Mononuclear cell (primary cell): ENCODE measurements at regions not wholly inside any gene's neighbourhood (a gene's known extent, or its start where the extent isn't known, plus 50 kb on each side); places are given as distances from the start of the nearest gene placed in this dataset.

ENCODE experiments used
- H3K27me3 ChIP-seq: 2 replicates; pipeline ENCODE4 v1.6.0; 2011; ENCODE audit warnings: low read length, control low read depth; ENCODE audit not compliant: insufficient read depth
- H3K4me1 ChIP-seq: 2 replicates; pipeline ENCODE4 v1.5.1; 2011; ENCODE audit warnings: mild to moderate bottlenecking, low read length, control low read depth; ENCODE audit not compliant: insufficient read depth
- H3K4me3 ChIP-seq: 2 replicates; pipeline ENCODE4 v1.5.1; 2011; ENCODE audit warnings: mild to moderate bottlenecking, low read length, moderate library complexity
- H3K9me3 ChIP-seq: 2 replicates; pipeline ENCODE4 v1.5.1; 2011; ENCODE audit warnings: low read depth, mild to moderate bottlenecking, control low read depth, low read length

GRCh38 chr15:96750361-96750760, 419.9 kb downstream of the NR2F2 start:
- H3K27me3 ChIP-seq = no peaks in the 10 kb centered on the region
- H3K4me3 ChIP-seq = no peak overlapping the region
- no peaks in the 10 kb centered on the region for H3K9me3 ChIP-seq
- H3K4me1 ChIP-seq = no peaks in the 10 kb centered on the region

GRCh38 chr15:96756146-96756545, 425.6 kb downstream of the NR2F2 start:
- no peaks in the 10 kb centered on the region for H3K9me3 ChIP-seq
- H3K27me3 ChIP-seq = no peaks in the 10 kb centered on the region
- H3K4me3 ChIP-seq = no peak overlapping the region
- no peaks in the 10 kb centered on the region for H3K4me1 ChIP-seq

GRCh38 chr15:96756656-96757055, 426.2 kb downstream of the NR2F2 start:
- no peaks in the 10 kb centered on the region for H3K4me1 ChIP-seq
- no peaks in the 10 kb centered on the region for H3K27me3 ChIP-seq
- H3K9me3 ChIP-seq = no peaks in the 10 kb centered on the region
- H3K4me3 ChIP-seq = no peak overlapping the region

- Histone ChIP-seq H3K4me3 (no peak overlapping the region), H3K4me1 (no peaks in the 10 kb centered on the region), H3K9me3 (no peaks in the 10 kb centered on the region), H3K27me3 (no peaks in the 10 kb centered on the region)
Measured at GRCh38 chr15:96762566-96762965, 432.1 kb downstream of the NR2F2 start.

GRCh38 chr15:96764501-96764900, 434.0 kb downstream of the NR2F2 start:
- Histone ChIP-seq H3K27me3 (no peaks in the 10 kb centered on the region), H3K9me3 (no peaks in the 10 kb centered on the region), H3K4me3 (no peak overlapping the region), H3K4me1 (no peaks in the 10 kb centered on the region)

GRCh38 chr15:96764946-96765345, 434.4 kb downstream of the NR2F2 start:
- no peaks in the 10 kb centered on the region for H3K4me1 ChIP-seq
- H3K4me3 ChIP-seq = no peak overlapping the region
- H3K9me3 ChIP-seq = no peaks in the 10 kb centered on the region
- no peaks in the 10 kb centered on the region for H3K27me3 ChIP-seq

GRCh38 chr15:96766366-96766765, 435.9 kb downstream of the NR2F2 start:
- H3K9me3 ChIP-seq = no peaks in the 10 kb centered on the region
- no peaks in the 10 kb centered on the region for H3K27me3 ChIP-seq
- no peak overlapping the region for H3K4me3 ChIP-seq
- H3K4me1 ChIP-seq = no peaks in the 10 kb centered on the region

GRCh38 chr15:96767703-96768434, 437.4 kb downstream of the NR2F2 start:
- Histone ChIP-seq H3K4me1 (no peaks in the 10 kb centered on the region), H3K4me3 (no peak overlapping the region), H3K9me3 (no peaks in the 10 kb centered on the region), H3K27me3 (no peaks in the 10 kb centered on the region)

- H3K27me3 ChIP-seq = no peaks in the 10 kb centered on the region
- no peaks in the 10 kb centered on the region for H3K4me1 ChIP-seq
- H3K9me3 ChIP-seq = no peaks in the 10 kb centered on the region
- no peak overlapping the region for H3K4me3 ChIP-seq
Measured at GRCh38 chr15:96768435-96768789, 437.9 kb downstream of the NR2F2 start.

- H3K4me1 ChIP-seq = no peaks in the 10 kb centered on the region
- no peaks in the 10 kb centered on the region for H3K9me3 ChIP-seq
- no peaks in the 10 kb centered on the region for H3K27me3 ChIP-seq
- no peak overlapping the region for H3K4me3 ChIP-seq
Measured at GRCh38 chr15:96771035-96771434, 440.5 kb downstream of the NR2F2 start.

- Histone ChIP-seq H3K4me1 (no peaks in the 10 kb centered on the region), H3K9me3 (no peaks in the 10 kb centered on the region), H3K27me3 (no peaks in the 10 kb centered on the region), H3K4me3 (no peak overlapping the region)
Measured at GRCh38 chr15:96774216-96774615, 443.7 kb downstream of the NR2F2 start.

- H3K4me3 ChIP-seq = no peak overlapping the region
- no peaks in the 10 kb centered on the region for H3K9me3 ChIP-seq
- H3K27me3 ChIP-seq = no peaks in the 10 kb centered on the region
- no peaks in the 10 kb centered on the region for H3K4me1 ChIP-seq
Measured at GRCh38 chr15:96783746-96784145, 453.2 kb downstream of the NR2F2 start.

- H3K9me3 ChIP-seq = no peaks in the 10 kb centered on the region
- no peaks in the 10 kb centered on the region for H3K27me3 ChIP-seq
- no peaks in the 10 kb centered on the region for H3K4me1 ChIP-seq
- H3K4me3 ChIP-seq = no peak overlapping the region
Measured at GRCh38 chr15:96790004-96790403, 459.5 kb downstream of the NR2F2 start.

GRCh38 chr15:96792216-96792615, 461.7 kb downstream of the NR2F2 start:
- Histone ChIP-seq H3K4me1 (no peaks in the 10 kb centered on the region), H3K27me3 (no peaks in the 10 kb centered on the region), H3K4me3 (no peak overlapping the region), H3K9me3 (no peaks in the 10 kb centered on the region)

GRCh38 chr15:96796841-96797240, 466.3 kb downstream of the NR2F2 start:
- H3K4me3 ChIP-seq = no peak overlapping the region
- H3K27me3 ChIP-seq = no peaks in the 10 kb centered on the region

GRCh38 chr15:96801576-96802150, 471.2 kb downstream of the NR2F2 start:
- H3K9me3 ChIP-seq = no peaks in the 10 kb centered on the region
- no peaks in the 10 kb centered on the region for H3K27me3 ChIP-seq
- no peaks in the 10 kb centered on the region for H3K4me1 ChIP-seq
- H3K4me3 ChIP-seq = no peak overlapping the region

More at GRCh38 chr15:96796841-96797240, 466.3 kb downstream of the NR2F2 start:
- H3K9me3 ChIP-seq = no peaks in the 10 kb centered on the region
- H3K4me1 ChIP-seq = no peaks in the 10 kb centered on the region
